Motor neuron (in vitro differentiated cells): ENCODE measurements at regions not wholly inside any gene's neighbourhood (a gene's known extent, or its start where the extent isn't known, plus 50 kb on each side); places are given as distances from the start of the nearest gene placed in this dataset.
"Not testable (repeated sequence)": the region's sequence is repeated elsewhere in the genome, so short reads cannot be mapped to it uniquely, and the experiment has no call there.

Experiments
- ATAC-seq, 8 experiments: fragments of 200-7000 bp; cut with Tn5 transposase; replicated peaks in 6 of 8; 2 replicates each; pipeline ENCODE4 v1.8.0; 2021; ENCODE audit warnings: mild to moderate bottlenecking in 8 of 8, moderate library complexity in 8 of 8
- H3K27ac ChIP-seq, 2 donors: fragments of 250-450 bp; sonication (Bioruptor Pico); 2 replicates each; pipeline ENCODE4 v1.9.0; 2021; ENCODE audit warnings: antibody characterized with exemption in 2 of 2, mild to moderate bottlenecking in 2 of 2, moderate library complexity in 1 of 2
- H3K4me1 ChIP-seq, 2 donors: fragments of 250-450 bp; sonication (Bioruptor Pico); replicated peaks in 1 of 2; 2 replicates each; pipeline ENCODE4 v1.6.1; 2021; ENCODE audit warnings: antibody characterized with exemption in 2 of 2, mild to moderate bottlenecking in 2 of 2, moderate library complexity in 1 of 2
- H3K4me3 ChIP-seq, 5 donors: fragments of 250-450 bp; sonication (Bioruptor Pico); 2 replicates each; pipeline ENCODE4 v1.9.0; 2021; ENCODE audit warnings: antibody characterized with exemption in 5 of 5, mild to moderate bottlenecking in 5 of 5, moderate library complexity in 4 of 5
- WGBS, 10 experiments: fragments of 450-650 bp; shearing (Covaris generic); methylation state at CpG; one replicate each; pipeline ENCODE4 v1.0.0; 2022; 5-methylcytosine and 5-hydroxymethylcytosine counted together
- in situ Hi-C, 9 experiments: fragments of 400-800 bp; cut with MboI; loops; one replicate each; pipeline ENCODE4 v1.15.0; 2021; ENCODE audit warnings: low sequenced_read_pairs in 9 of 9, low pct_unique_long_range_greater_than_20kb in 2 of 9; ENCODE audit not compliant: unreplicated experiment in 9 of 9

GRCh38 chr12:84038242-84038641 lies 874.4 kb downstream of the SLC6A15 start:
- Histone ChIP-seq H3K27ac (no peak overlapping the region), H3K4me1 (no peaks in the 10 kb centered on the region), H3K4me3 (no peak overlapping the region)
- ATAC-seq, result peak in 2 of 8 experiments; percentile 19 to 93
- 24 to 95% (median 60%) methylated on average over 1 to 7 of the region's 9 CpGs; no CpG with 5 or more reads in 5 of the 10 experiments for WGBS, 10 experiments
- in situ Hi-C loops, result no loop called here

- 16 to 94% (median 80%) methylated on average over 2 to 3 of the region's 3 CpGs for WGBS, 10 experiments
- no peak overlapping the region for H3K4me3 ChIP-seq
- H3K27ac ChIP-seq, result no peak overlapping the region
- ATAC-seq, result no peak
- no peaks in the 10 kb centered on the region for H3K4me1 ChIP-seq
- in situ Hi-C loops, result no loop called here
These were observed 875.7 kb downstream of the SLC6A15 start for GRCh38 chr12:84036912-84037311.

GRCh38 chr12:84035766-84036165 lies 876.8 kb downstream of the SLC6A15 start:
- H3K4me1 ChIP-seq, result no peaks in the 10 kb centered on the region
- no peak for ATAC-seq
- H3K4me3 ChIP-seq, result no peak overlapping the region
- 15 to 100% (median 83%) methylated on average over 1 to 3 of the region's 3 CpGs; no CpG with 5 or more reads in 4 of the 10 experiments for WGBS, 10 experiments
- no peak overlapping the region for H3K27ac ChIP-seq
- in situ Hi-C loops, result no loop called here

- in situ Hi-C loops, result no loop called here
- WGBS, 10 experiments, result 0 to 100% (median 50%) methylated on average over 1 to 2 of the region's 2 CpGs; no CpG with 5 or more reads in 1 of the 10 experiments
These were observed 877.7 kb downstream of the SLC6A15 start for GRCh38 chr12:84034871-84035270.

GRCh38 chr12:84033162-84033561 lies 879.4 kb downstream of the SLC6A15 start:
- no peaks in the 10 kb centered on the region for H3K4me1 ChIP-seq
- in situ Hi-C loops, result no loop called here
- WGBS, 10 experiments, result 18 to 100% (median 77%) methylated on average over 2 to 5 of the region's 8 CpGs; no CpG with 5 or more reads in 7 of the 10 experiments
- H3K4me3 ChIP-seq, result no peak overlapping the region
- ATAC-seq, result no peak
- H3K27ac ChIP-seq, result no peak overlapping the region

More at GRCh38 chr12:84034871-84035270, 877.7 kb downstream of the SLC6A15 start:
- Histone ChIP-seq H3K4me3 (no peak overlapping the region), H3K4me1 (no peaks in the 10 kb centered on the region), H3K27ac (no peak overlapping the region)
- no peak for ATAC-seq

- 30 to 100% (median 69%) methylated on average over 1 to 3 of the region's 6 CpGs; no CpG with 5 or more reads in 2 of the 10 experiments for WGBS, 10 experiments
- H3K4me3 ChIP-seq, H3K27ac ChIP-seq, ATAC-seq, H3K4me1 ChIP-seq, in situ Hi-C loops: not testable (repeated sequence)
These were observed 893.9 kb downstream of the SLC6A15 start for GRCh38 chr12:84018556-84019179.

GRCh38 chr12:84016956-84017355 lies 895.6 kb downstream of the SLC6A15 start:
- H3K4me3 ChIP-seq, result no peak overlapping the region
- ATAC-seq, result peak in 1 of 8 experiments; percentile 36
- H3K4me1 ChIP-seq, result no peaks in the 10 kb centered on the region
- H3K27ac ChIP-seq, result no peak overlapping the region
- in situ Hi-C loops, result no loop called here

- Histone ChIP-seq H3K4me3 (no peak overlapping the region), H3K4me1 (no peaks in the 10 kb centered on the region), H3K27ac (no peak overlapping the region)
- ATAC-seq, result no peak
- in situ Hi-C loops, result loop anchor here in 1 of 9 experiments (25.0 kb wide), 1 partner anchor 110 kb away; no protein-coding TSS in a partner anchor
These were observed 915.2 kb downstream of the SLC6A15 start for GRCh38 chr12:83997423-83997822.

GRCh38 chr12:83996671-83997070 lies 915.9 kb downstream of the SLC6A15 start:
- ATAC-seq, result no peak
- WGBS, 10 experiments, result 0 to 100% (median 80%) methylated on average over 1 of the region's 1 CpG; no CpG with 5 or more reads in 1 of the 10 experiments
- in situ Hi-C loops, result loop anchor here in 1 of 9 experiments (25.0 kb wide), 1 partner anchor 109 kb away; no protein-coding TSS in a partner anchor

GRCh38 chr12:83985084-83985483 lies 927.5 kb downstream of the SLC6A15 start:
- Histone ChIP-seq H3K4me1 (no peaks in the 10 kb centered on the region), H3K27ac (no peak overlapping the region), H3K4me3 (no peak overlapping the region)
- in situ Hi-C loops, result loop anchor here in 1 of 9 experiments (25.0 kb wide), 1 partner anchor 98 kb away; no protein-coding TSS in a partner anchor
- 44 to 100% (median 84%) methylated on average over 1 to 2 of the region's 2 CpGs for WGBS, 10 experiments
- no peak for ATAC-seq

More at GRCh38 chr12:83996671-83997070, 915.9 kb downstream of the SLC6A15 start:
- H3K4me3 ChIP-seq, result no peak overlapping the region
- H3K4me1 ChIP-seq, result no peaks in the 10 kb centered on the region
- H3K27ac ChIP-seq, result no peak overlapping the region

GRCh38 chr12:83980398-83980797 lies 932.2 kb downstream of the SLC6A15 start:
- Histone ChIP-seq H3K27ac (no peak overlapping the region), H3K4me3 (no peak overlapping the region), H3K4me1 (no peaks in the 10 kb centered on the region)
- in situ Hi-C loops, result loop anchor here in 1 of 9 experiments (25.0 kb wide), 1 partner anchor 93 kb away; no protein-coding TSS in a partner anchor
- peak in 2 of 8 experiments; percentile 83 to 94 for ATAC-seq

GRCh38 chr12:83979785-83980184 lies 932.8 kb downstream of the SLC6A15 start:
- in situ Hi-C loops, result loop anchor here in 1 of 9 experiments (25.0 kb wide), 1 partner anchor 92 kb away; no protein-coding TSS in a partner anchor
- Histone ChIP-seq H3K4me3 (no peak overlapping the region), H3K27ac (no peak overlapping the region), H3K4me1 (no peaks in the 10 kb centered on the region)
- WGBS, 10 experiments, result 49 to 100% (median 80%) methylated on average over 1 to 2 of the region's 2 CpGs; no CpG with 5 or more reads in 1 of the 10 experiments
- ATAC-seq, result no peak

- no peak for ATAC-seq
- in situ Hi-C loops, result loop anchor here in 1 of 9 experiments (25.0 kb wide), 1 partner anchor 134 kb away; no protein-coding TSS in a partner anchor
- H3K4me1 ChIP-seq, result no peaks in the 10 kb centered on the region
- H3K4me3 ChIP-seq, result no peak overlapping the region
- H3K27ac ChIP-seq, result no peak overlapping the region
- 33 to 100% (median 92%) methylated on average over 1 to 3 of the region's 3 CpGs; no CpG with 5 or more reads in 1 of the 10 experiments for WGBS, 10 experiments
These were observed 940.8 kb downstream of the SLC6A15 start for GRCh38 chr12:83971781-83972180.
